Limb (tissue), 2 donors: ENCODE measurements at regions not wholly inside any gene's neighbourhood (a gene's known extent, or its start where the extent isn't known, plus 50 kb on each side); places are given as distances from the start of the nearest gene placed in this dataset.
"Not testable (repeated sequence)": the region's sequence is repeated elsewhere in the genome, so short reads cannot be mapped to it uniquely, and the experiment has no call there.

ENCODE experiments used
- DNase-seq, 2 donors: peaks; one replicate each; pipeline ENCODE4 v3.0.0-alpha.2; 2016; ENCODE audit errors: extremely low spot score in 2 of 2

- not testable (repeated sequence) for DNase-seq
Measured at GRCh38 chr7:13130906-13131305, 443.5 kb downstream of the ARL4A start.

GRCh38 chr7:13132314-13132713, 444.9 kb downstream of the ARL4A start:
- no peak for DNase-seq

- DNase-seq, result not testable (repeated sequence)
Measured at GRCh38 chr7:13136345-13136744, 448.9 kb downstream of the ARL4A start.

- DNase-seq, result no peak
Measured at GRCh38 chr7:13139436-13139835, 452.0 kb downstream of the ARL4A start.

GRCh38 chr7:13144673-13145072, 457.2 kb downstream of the ARL4A start:
- no peak for DNase-seq

- no peak for DNase-seq
Measured at GRCh38 chr7:13148548-13148947, 461.1 kb downstream of the ARL4A start.

- DNase-seq, result no peak
Measured at GRCh38 chr7:13151978-13152377, 464.5 kb downstream of the ARL4A start.

- no peak for DNase-seq
Measured at GRCh38 chr7:13152755-13153154, 465.3 kb downstream of the ARL4A start.

GRCh38 chr7:13153266-13153665, 465.8 kb downstream of the ARL4A start:
- no peak for DNase-seq

GRCh38 chr7:13153742-13154141, 466.3 kb downstream of the ARL4A start:
- DNase-seq, result no peak

- DNase-seq, result no peak
Measured at GRCh38 chr7:13155188-13155587, 467.8 kb downstream of the ARL4A start.

- no peak for DNase-seq
Measured at GRCh38 chr7:13159003-13159402, 471.6 kb downstream of the ARL4A start.

GRCh38 chr7:13159467-13160184, 472.2 kb downstream of the ARL4A start:
- no peak for DNase-seq

- no peak for DNase-seq
Measured at GRCh38 chr7:13161125-13161524, 473.7 kb downstream of the ARL4A start.

GRCh38 chr7:13165854-13166253, 478.4 kb downstream of the ARL4A start:
- DNase-seq, result no peak

GRCh38 chr7:13166801-13167200, 479.4 kb downstream of the ARL4A start:
- no peak for DNase-seq

GRCh38 chr7:13169356-13169755, 481.9 kb downstream of the ARL4A start:
- no peak for DNase-seq

- no peak for DNase-seq
Measured at GRCh38 chr7:13174991-13175390, 487.6 kb downstream of the ARL4A start.

GRCh38 chr7:13179011-13179582, 491.7 kb downstream of the ARL4A start:
- DNase-seq, result no peak

GRCh38 chr7:13179775-13180523, 492.5 kb downstream of the ARL4A start:
- no peak for DNase-seq

GRCh38 chr7:13181216-13181615, 493.8 kb downstream of the ARL4A start:
- DNase-seq, result no peak

- no peak for DNase-seq
Measured at GRCh38 chr7:13185139-13185538, 497.7 kb downstream of the ARL4A start.
